Nephron progenitor cell (in vitro differentiated cells): ENCODE measurements at regions not wholly inside any gene's neighbourhood (a gene's known extent, or its start where the extent isn't known, plus 50 kb on each side); places are given as distances from the start of the nearest gene placed in this dataset.

Source experiments
- DNase-seq: peaks from one replicate; pipeline ENCODE4 v3.0.0; 2021
- H3K27ac Mint-ChIP-seq: 2 replicates; pipeline ENCODE4 v1.8.0; 2021; ENCODE audit warnings: mild to moderate bottlenecking, moderate library complexity, mixed read lengths
- H3K27me3 Mint-ChIP-seq: 2 replicates; pipeline ENCODE4 v1.8.0; 2021; ENCODE audit warnings: mild to moderate bottlenecking, low read depth, mixed read lengths; ENCODE audit not compliant: poor library complexity
- H3K36me3 Mint-ChIP-seq: 2 replicates; pipeline ENCODE4 v1.8.0; 2021; ENCODE audit warnings: low read depth, mixed read lengths
- H3K4me1 Mint-ChIP-seq: 2 replicates; pipeline ENCODE4 v1.8.0; 2021; ENCODE audit warnings: mixed read lengths
- H3K4me3 Mint-ChIP-seq: 2 replicates; pipeline ENCODE4 v1.8.0; 2021; ENCODE audit warnings: mild to moderate bottlenecking, moderate library complexity, mixed read lengths
- H3K9me3 Mint-ChIP-seq: 2 replicates; pipeline ENCODE4 v1.8.0; 2021; ENCODE audit warnings: mild to moderate bottlenecking, moderate library complexity, mixed read lengths
- CTCF ChIP-seq: fragments of 200-600 bp; sonication (generic); IDR thresholded peaks from 2 replicates; pipeline ENCODE4 v1.5.0; 2021; ENCODE audit warnings: antibody characterized with exemption

- no peak for TF ChIP-seq CTCF
- Mint-ChIP-seq H3K27ac (no peak overlapping the region), H3K36me3 (no peaks in the 10 kb centered on the region), H3K9me3 (no peaks in the 10 kb centered on the region), H3K4me3 (no peak overlapping the region), H3K27me3 (peaks cover under 1% of the 10 kb centered on the region), H3K4me1 (no peaks in the 10 kb centered on the region)
- no peak for DNase-seq
Observed at GRCh38 chr3:79910337-79910736, 142.5 kb upstream of the ROBO1 start.

- Mint-ChIP-seq H3K9me3 (no peaks in the 10 kb centered on the region), H3K27me3 (peaks cover 3% of the 10 kb centered on the region), H3K27ac (no peak overlapping the region), H3K36me3 (no peaks in the 10 kb centered on the region), H3K4me3 (no peak overlapping the region), H3K4me1 (no peaks in the 10 kb centered on the region)
- no peak for DNase-seq
- no peak for TF ChIP-seq CTCF
Observed at GRCh38 chr3:79906106-79906505, 138.3 kb upstream of the ROBO1 start.

GRCh38 chr3:79902151-79902550 lies 134.4 kb upstream of the ROBO1 start:
- no peak for DNase-seq
- Mint-ChIP-seq H3K27me3 (peaks cover 3% of the 10 kb centered on the region), H3K4me3 (no peak overlapping the region), H3K27ac (no peak overlapping the region), H3K36me3 (no peaks in the 10 kb centered on the region), H3K4me1 (no peaks in the 10 kb centered on the region), H3K9me3 (no peaks in the 10 kb centered on the region)
- no peak for TF ChIP-seq CTCF

- no peak overlapping the region for H3K4me3 Mint-ChIP-seq
- H3K27me3 Mint-ChIP-seq = no peaks in the 10 kb centered on the region
- no peak for DNase-seq
- no peaks in the 10 kb centered on the region for H3K36me3 Mint-ChIP-seq
- H3K27ac Mint-ChIP-seq = no peak overlapping the region
- H3K4me1 Mint-ChIP-seq = no peaks in the 10 kb centered on the region
- no peak for TF ChIP-seq CTCF
- H3K9me3 Mint-ChIP-seq = no peaks in the 10 kb centered on the region
Observed at GRCh38 chr3:79898907-79899306, 131.1 kb upstream of the ROBO1 start.

- no peak overlapping the region for H3K4me3 Mint-ChIP-seq
- TF ChIP-seq CTCF = no peak
- no peaks in the 10 kb centered on the region for H3K9me3 Mint-ChIP-seq
- H3K36me3 Mint-ChIP-seq = no peaks in the 10 kb centered on the region
- no peak for DNase-seq
- no peaks in the 10 kb centered on the region for H3K4me1 Mint-ChIP-seq
- no peak overlapping the region for H3K27ac Mint-ChIP-seq
- H3K27me3 Mint-ChIP-seq = no peaks in the 10 kb centered on the region
Observed at GRCh38 chr3:79896086-79896485, 128.3 kb upstream of the ROBO1 start.

- DNase-seq = no peak
- Mint-ChIP-seq H3K36me3 (no peaks in the 10 kb centered on the region), H3K4me3 (no peak overlapping the region), H3K4me1 (no peaks in the 10 kb centered on the region), H3K9me3 (no peaks in the 10 kb centered on the region), H3K27me3 (no peaks in the 10 kb centered on the region), H3K27ac (no peak overlapping the region)
- TF ChIP-seq CTCF = no peak
Observed at GRCh38 chr3:79887213-79887612, 119.4 kb upstream of the ROBO1 start.
